Mesenteric fat pad (tissue), 1 donor: ENCODE measurements at regions not wholly inside any gene's neighbourhood (a gene's known extent, or its start where the extent isn't known, plus 50 kb on each side); places are given as distances from the start of the nearest gene placed in this dataset.

ENCODE experiments used
- DNase-seq: peaks from one replicate; pipeline ENCODE4 v3.0.0-alpha.2; 2020; ENCODE audit warnings: low spot score
- donor health status: DM: yes; HTN: yes; CAD: no.

DNA sequence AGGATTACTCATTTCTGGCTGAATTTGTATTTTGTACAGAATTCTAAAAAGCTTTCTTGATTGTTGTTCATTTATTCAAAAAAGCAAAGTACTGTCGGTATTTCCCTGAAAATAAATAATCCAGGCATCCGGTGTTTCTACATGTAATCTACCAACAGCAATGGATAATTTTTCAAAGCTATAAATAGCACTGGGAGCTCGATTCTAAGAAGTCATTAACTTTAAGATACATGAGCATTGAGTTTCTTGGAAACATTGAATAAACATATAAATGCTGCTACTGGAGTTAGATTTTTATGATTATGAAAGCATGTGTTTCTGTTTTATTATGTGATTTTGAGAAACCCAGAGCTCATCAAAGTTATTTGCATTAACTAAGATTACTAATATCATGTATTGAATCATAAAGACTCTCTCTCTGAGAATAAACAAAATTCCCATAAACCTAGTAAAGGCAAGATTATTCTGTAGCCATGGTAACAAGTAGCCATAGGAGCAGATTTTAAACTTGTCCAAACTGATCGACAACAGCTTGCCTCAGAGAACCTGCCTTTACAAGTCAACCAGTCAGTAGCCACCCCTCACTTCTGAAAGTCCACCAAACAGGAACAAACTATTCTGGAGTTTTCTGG is 197.0 kb downstream of the DRD1 start:
- DNase-seq: no peak

DNA sequence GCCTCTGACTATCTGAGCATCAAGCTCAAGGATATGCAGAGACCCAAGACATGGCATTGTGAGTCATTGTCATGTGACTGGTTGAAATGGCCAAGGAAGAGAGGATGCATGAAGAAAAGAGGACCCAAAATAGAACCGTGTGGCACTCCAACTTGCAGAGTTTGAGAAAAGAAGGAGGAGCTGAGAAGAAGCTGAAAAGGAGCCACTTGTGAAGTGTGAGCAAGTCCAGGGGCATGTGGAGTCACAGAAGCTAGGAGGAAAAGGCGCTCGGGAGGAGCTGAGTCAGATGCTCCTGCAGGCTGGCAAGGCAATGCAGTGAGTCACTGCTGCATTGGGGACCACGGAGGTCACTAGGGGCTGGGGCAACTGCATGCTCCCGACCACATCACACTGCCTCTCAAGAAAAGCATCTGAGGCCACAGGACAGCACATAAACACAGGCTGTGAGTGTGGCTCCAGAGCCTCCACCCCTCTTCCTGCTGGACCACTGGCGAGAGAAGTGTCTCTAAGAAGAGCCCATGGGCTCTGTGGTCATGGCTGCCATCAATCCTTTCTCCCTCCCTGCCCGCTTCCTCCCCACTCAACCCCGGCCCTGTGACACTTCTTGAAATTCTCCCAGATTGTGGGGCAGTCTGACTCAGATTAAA is 197.6 kb downstream of the DRD1 start:
- DNase-seq: no peak

DNA sequence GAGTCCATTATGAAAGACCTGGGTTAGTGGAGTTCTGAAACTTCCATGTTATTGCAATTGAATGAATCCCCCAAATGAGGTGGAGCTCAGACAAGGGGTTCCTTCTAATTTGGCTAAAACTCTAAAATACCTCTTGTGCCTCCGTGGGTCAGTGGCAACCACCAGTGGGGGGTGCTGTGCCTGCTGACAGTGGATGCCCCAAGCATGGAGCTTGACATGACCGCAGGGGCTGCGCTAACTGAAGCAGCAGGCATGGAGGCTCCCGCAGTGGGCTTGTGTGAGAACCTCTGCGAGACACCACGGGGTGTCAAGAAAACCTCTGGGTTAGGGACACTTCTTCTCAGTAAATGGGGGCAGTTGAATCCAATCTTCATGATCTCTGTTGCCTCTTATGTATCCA is 200.5 kb downstream of the DRD1 start:
- DNase-seq: no peak

DNA sequence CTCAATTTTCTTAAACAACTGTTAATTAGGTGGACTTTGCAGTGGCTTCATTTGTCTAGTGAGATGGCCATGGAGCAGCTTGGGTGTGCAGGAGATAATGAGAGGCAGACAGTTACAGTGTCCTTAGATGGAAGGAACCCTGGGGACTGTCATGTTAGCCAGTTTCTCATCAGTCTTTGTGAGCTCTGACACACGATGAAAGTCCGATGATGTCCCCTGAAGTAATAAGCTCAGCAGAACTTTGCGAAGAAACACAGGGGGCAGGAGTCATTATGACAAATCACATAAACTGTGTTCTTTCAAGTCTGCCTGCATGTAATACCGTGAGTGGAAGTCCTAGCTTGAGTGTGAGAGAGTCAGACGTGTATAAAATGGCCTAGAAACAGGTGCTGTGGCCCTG is 201.8 kb downstream of the DRD1 start:
- DNase-seq: no peak

DNA sequence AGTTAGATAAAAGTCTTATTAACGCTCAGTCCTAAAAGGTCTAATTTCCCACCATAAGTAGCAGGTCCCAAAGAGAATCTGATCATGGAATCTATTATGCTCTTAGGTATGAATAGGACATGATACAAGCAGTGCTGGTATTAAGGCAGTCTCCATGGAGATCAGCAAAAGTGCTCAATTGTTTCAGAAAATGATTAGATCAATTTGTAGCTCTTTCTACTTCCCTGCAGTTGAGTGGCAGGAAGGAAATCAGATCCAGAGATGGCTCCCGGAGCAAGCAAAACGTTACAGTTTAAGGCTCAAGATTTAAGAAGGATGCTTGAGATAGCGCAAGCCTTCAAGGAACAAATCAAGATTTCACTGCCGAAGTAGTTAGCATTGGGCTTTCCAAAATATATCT is 205.7 kb downstream of the DRD1 start:
- DNase-seq: no peak

DNA sequence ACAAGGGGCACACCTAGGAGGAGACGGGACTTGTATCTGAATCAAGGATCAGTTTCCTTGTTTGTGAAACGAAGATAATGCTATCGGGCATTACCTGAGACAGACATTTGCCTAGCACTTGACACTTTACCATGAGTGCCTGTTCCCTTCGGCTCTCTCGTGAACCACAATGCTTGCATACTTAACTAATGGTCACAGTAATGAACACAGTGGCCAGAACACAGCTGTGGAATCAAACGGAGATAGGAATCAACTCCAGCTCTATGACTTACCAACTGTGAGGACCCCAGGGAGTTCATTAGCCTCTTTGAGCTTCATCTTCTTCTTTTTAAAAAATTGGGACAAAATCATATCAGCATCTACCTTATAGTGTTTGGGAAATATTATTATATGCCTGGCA is 207.8 kb downstream of the DRD1 start:
- no peak for DNase-seq

DNA sequence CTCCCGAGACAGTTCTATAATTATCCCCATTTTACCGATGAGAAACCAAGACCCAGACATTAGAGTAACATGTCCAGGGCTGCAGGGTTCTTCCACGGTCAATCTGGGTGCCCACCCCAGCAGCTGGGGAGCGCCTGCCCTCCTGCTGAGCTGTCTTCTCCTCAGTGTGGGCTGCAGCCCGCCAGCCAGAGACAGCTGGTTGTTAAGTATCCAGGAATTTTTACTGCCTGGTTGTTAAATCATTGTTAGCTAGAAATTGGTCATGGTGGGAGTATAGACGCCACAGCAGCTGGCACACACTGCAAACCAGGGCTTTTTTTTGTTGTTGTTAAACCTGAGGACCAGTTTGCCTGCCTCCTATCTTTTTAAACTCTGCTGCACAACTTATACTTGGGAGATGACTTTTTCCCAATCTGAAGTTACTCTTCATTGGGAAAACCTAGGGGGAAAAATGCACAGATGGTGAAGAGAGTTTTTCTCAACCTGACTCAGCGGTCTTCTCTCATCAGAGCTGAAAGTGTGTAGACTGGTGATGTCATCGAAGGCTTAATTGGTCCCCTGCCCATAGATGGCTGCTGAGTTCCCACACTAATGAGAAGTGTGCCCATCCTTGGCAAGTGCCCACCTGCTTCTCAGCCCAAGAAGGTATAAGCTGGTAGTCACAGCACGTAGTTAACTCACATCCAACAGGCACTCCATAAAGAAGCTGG is 208.6 kb downstream of the DRD1 start:
- no peak for DNase-seq

DNA sequence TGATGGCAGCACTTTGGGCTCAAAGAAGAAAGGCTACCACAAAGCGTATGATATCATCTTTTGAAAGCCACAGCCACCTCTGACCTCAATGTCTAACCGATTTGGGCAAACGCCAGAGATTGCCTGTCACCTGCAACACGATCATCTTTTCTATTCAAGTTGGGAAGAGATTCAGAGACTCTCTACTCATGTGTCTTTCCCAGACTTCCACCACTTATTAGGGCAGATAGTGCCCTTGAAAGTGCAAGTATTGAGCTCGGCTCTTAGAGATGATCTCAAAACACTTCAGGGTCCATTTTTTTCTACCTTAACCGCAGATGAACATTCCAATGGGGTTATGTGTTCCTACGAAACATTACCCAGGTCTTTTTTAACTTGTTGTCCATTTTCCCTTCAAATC is 213.7 kb downstream of the DRD1 start:
- DNase-seq: no peak

DNA sequence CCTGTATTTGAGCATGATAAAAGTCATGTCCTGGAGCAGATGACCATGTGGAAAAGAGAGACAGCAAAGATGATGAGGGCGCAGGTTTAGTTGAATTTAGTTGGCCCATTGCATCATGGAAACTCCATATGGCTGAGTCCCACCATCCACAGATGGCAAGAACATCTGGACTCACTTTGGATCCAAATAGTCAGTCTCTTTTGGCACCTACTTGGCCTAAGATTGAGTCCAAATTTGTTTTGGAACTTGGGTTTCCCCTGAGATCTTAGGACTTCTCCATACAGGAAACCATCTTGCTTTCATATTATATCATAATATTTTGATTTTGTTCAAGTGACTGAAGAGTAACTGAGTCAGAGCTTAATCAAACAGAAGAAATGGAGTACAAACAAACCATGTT is 217.5 kb downstream of the DRD1 start:
- DNase-seq: no peak

DNA sequence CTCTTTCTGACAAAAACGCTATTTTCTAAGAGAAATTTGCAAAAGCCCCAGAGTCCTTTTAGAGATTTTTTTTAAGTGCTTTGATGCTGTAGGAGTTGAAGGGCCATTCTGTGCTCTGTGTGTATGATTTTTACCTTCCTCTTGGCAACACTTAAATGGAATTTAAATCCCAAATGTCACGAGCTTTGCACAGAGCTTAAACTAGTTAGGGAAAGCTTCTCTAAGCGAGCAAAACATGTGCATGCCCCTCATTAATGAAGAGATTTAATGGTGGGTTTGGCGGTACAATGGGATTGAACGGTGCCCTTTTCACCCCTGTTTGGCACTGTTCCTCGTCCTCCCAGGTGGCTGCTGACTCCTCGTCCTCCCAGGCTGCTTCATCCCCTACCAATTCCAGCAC is 220.7 kb downstream of the DRD1 start:
- DNase-seq: no peak

DNA sequence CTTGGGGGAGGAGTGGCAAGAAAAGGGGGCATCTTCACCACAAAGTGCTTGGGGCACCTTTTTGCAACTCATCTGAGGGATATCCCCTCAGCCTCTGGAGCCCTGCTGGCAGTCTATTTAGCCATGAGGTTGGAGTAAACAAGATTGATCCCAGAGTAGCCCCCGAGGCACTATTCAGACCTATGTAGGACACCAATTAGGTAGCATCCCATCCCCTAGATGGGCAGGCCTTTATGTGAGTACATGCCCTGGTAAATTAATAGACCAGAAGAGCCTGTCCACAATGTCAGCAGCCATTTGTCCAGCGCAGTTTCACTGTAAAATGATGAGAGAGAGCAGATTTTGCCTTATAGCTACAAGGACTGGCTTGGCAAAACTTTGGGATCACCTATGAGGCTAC is 221.4 kb downstream of the DRD1 start:
- no peak for DNase-seq

DNA sequence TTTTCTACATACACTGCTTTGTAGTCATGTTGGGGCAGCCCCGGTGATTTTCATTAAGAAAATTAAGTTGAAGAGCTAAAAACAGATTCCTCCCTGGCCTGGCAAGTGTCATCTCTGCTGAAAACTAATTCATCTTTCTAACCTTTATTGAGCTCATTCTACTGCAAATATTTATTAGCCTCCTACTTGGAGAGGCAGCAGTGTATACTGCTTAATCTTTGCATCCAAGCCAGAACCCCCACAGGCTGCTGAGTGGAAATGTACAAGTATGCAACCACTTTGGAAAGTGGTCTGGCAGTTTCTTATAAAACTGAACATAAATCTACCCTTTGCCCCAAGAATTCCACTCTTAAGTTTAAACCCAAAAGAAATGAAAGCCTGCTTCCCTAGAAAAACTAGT is 223.4 kb downstream of the DRD1 start:
- DNase-seq: no peak

DNA sequence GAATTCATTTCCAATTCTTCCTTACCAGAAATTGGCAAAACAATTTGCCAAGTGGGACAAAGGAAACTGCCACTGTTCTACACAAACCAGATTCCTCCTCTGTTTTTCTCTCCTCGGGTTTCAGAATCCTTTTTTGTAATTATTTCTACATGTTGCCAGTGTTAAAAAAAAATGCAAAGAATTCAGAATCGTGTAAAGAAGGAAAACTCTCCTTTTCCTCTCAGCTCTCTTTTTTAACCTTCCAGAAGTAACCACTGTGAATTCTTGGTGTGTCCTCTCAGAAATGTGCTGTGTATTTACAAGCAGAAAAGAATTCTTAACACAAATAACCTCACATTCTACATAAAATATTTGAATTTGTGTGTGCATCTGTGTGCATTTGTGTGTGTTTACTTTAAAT is 224.6 kb downstream of the DRD1 start:
- DNase-seq: no peak

DNA sequence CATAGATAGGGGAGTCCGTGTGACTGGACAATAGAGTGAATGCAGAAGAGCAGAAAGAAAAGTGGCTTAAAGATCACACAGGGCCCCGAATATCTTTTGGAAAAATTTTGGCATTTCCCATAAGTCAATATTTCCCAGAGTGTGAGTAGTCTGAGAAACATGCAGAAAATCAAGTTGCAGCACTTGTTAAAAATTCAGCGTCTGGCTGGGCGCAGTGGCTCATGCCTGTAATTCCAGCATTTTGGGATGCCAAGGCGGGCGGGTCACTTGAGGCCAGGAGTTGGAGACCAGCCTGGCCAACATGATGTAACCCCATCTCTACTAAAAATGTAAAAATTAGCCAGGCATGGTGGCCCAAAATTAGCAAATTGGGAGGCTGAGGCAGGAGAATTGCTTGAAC is 227.0 kb downstream of the DRD1 start:
- DNase-seq: no peak

DNA sequence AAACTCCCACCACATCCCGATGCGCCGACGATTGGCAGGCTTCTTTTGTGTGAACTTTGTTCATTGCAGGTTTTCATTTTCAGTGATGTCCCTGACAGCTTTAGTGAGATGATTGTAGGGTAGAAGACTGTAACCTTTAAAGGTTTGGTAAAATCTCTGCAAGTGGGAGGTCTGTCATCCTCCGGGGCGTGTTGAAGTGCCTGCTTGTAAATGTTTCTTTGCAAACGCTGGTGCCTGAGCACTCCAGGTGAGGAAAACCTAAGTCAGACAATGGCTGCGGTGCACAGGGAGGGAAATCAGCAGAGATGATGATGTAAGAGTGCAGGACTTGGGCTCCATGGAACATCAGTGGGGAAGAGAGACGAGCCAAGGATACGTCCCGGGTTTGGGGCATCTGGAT is 228.1 kb downstream of the DRD1 start:
- no peak for DNase-seq

DNA sequence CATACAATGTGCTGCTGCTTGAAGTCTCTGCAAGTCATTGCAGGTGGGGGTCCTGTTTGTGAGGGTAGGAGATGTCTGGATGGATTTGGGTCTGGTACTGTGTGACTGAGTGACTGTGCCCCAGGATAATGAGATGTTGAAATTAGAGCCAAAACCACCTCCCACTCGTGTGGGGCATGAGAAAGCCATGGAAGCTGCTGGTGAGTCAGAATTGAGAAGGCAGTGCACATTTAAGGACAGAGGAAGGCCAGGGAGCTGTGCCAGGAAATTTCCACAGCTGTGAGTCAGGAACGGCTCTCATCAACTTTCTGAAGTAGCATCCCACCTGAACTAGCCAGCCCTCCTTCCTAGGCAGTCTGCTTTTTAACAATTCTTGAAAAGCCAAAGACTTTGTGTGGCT is 229.8 kb downstream of the DRD1 start:
- DNase-seq: no peak

DNA sequence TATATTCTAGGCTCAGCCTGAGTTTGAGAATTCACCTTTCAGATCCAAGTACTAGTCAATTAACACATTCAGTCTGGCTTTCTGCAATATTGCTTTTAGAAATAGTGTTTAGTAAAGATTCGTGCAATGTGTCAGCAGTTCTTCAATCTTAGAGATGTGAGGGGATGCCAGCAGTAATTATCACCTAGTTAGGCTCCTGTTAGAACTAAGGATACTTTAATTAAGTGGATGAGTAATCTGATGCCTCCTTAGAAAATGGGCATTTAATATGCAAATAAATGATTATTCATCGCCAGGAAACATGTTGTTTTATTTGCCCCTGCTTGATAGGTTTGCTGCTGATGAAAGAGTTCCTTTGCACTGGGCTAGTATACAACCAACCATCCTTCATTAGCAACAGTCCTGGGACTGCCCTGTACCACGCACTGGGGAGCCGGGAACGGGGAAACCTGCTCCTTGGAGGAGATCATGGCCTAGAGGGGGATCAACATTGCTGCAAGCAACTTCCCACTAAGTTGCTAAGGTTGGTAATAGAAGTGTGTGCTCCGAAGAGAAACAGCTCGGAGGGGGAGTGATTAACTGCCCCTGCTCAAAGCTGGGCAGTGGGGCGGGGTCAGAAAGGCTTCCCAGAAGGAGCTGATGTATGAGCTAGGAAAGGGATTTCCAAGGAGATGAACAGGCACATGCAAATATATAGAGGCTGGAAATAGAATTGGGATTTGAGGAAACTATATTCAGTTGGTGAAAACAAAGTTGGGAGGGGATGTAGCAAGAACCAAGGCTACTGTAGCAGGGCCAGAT is 231.8 kb downstream of the DRD1 start:
- DNase-seq: no peak

DNA sequence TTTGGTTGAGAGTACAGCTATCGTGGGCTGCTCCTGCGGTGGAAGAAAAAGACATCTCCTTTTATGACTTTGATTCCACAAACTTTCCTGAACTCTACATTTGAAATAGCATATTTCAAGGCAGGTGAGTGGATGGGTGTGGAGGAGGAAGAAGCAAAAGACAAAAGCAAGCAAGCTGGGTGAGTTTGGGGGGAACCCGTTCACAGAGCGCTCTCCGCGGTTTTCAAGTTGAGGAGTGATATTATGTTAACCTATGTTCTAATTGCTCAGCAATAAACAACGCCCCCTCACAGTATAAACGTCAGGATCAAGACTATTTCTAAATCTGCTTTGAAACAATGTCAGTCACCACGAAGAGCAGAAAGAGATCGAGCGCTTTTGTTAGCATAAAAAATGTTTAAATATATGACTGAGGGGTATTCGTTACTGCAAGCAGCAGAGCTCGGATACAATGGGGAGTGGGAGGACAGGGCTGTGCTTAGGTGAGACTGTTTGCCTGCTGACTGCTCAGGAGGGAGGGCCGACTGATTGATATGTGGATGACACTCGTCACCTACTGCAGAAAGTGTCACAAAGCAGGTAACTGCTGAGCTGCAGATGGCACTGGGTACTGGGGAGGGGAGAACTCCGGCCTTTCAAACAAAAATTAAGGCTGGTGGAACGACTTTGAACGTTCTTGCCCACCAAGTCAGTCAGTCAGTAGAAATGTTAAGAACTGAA is 236.5 kb downstream of the DRD1 start:
- DNase-seq: no peak

DNA sequence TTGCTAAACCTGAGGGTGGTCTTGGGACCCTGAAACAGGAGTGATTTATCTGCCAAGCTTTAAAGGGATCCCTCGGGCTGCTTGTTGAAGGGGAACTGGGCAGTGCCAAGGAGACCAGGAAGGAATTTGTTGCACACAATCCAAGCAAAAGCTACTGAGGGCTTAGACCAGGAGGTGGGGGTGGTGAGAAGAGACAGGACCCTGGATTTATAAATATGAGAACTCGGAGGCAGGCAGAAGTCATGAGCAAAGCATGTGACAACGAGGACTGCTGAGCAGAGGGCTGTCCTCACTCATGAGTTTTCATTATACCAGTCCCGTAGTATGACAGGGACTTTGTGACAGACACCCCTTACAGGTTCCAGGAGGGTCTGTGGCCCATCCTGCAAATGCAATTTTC is 237.3 kb downstream of the DRD1 start:
- no peak for DNase-seq

DNA sequence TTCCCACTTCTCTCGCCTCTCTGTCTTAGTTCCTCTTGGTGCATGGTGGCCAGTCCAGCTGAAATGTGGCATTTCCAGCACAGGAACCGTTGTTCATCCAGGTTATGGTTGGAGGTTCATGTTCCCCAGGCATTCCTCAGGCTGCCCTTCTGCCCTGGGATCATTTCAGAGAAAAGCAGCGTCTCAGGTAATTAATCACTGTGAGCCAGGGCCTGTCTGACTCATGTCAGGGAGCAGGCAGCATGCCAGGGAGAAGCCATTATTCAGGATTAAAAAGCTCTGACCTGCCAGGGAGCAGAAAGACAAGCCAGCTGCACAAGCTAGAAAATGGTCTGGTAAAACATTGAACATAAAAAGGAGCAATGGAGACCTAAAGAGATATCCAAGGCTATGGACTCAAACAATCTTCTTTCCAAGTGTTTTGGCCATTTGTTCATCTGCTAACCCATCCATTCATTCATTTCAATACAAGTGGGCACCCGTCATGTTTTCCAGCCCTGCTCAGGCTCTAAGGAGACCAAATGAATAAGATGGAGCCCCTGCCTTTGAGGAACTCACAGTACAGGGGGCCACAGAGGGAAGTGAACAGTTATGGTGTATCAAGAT is 241.4 kb downstream of the DRD1 start:
- no peak for DNase-seq

DNA sequence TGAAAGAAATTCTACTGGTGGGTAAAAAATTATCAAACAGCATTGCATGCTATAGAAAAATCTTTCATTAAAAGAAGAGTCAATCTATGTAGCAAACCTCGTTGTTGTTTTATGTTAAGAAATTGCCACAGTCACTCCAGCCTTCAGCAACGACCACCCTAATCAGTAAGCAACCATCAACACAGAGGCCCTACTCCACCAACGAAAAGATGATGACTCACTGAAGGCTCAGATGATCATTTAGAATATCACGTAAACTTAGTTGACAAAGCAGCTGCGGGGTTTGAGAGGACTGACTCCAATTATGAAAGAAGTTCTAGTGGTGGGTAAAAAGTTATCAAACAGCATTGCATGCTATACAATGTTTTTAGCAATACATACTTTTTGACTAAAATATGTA is 242.6 kb downstream of the DRD1 start:
- no peak for DNase-seq
